RPMI7951 (cell line): ENCODE measurements at regions not wholly inside any gene's neighbourhood (a gene's known extent, or its start where the extent isn't known, plus 50 kb on each side); places are given as distances from the start of the nearest gene placed in this dataset.

Experiments
- DNase-seq: peaks from one replicate; pipeline ENCODE4 v3.0.0-alpha.2; 2012; ENCODE audit warnings: low read depth

DNA sequence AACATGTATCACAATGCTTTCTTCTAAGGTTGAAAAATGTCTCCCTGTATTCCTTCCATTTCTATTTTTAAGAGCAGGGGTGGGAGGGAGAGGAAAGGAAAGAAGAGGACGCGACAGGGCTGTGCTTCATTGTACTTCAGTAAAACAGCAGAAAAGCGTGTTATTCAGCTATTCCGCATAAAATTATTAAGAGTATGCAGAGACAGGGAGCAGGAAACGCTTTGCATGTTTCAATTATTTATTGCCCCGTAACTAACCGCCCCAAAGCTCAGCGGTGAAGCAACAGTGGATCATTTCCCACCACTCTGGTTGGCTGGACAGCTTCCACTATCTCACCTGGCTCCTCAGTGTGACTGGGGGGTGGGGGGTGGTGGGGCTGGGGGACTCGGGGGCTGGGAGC is 188.9 kb downstream of the TTLL2 start:
- no peak for DNase-seq

DNA sequence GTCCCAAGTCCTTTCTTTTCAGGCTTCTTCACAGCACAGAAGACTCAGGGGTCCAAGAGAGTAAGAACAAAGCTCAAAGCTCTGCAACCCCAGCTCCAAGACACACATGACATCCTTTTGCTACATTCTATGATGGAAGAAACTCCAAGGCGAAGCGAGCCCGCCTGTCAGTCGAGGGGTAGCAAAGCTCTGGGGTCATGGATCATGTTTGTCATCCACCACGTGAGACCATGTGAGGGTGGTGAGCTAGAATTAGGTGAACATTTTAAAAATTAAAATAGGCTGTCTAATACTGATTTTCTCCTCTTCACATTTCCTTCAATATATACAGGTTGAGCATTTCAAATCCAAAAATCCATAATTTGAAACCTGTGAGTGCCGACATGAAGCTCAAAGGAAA is 189.6 kb downstream of the TTLL2 start:
- DNase-seq = no peak

GRCh38 chr6:167515873-167516507 is 191.1 kb downstream of the TTLL2 start:
- no peak for DNase-seq

- DNase-seq = no peak
Observed at GRCh38 chr6:167517254-167517916, 192.5 kb downstream of the TTLL2 start.

DNA sequence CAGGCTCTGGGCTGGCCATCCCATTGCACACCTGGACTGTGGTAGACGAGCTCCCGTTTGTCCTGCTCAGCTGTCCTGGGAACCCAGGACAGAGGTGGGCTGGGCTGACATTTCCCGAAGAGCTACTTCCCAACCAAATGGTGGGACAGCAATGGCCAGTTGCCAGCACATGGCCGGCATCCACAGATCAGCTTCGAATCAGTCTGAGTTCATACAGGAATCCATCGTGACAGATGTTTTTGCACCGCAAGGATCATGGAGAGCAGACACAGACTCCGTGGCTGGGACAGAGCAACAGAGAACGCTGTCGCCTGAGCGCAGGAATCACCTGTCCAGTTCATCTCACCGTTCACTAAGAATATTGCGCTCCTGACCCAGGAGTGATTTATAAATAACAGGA is 198.5 kb downstream of the TTLL2 start:
- DNase-seq = no peak

DNA sequence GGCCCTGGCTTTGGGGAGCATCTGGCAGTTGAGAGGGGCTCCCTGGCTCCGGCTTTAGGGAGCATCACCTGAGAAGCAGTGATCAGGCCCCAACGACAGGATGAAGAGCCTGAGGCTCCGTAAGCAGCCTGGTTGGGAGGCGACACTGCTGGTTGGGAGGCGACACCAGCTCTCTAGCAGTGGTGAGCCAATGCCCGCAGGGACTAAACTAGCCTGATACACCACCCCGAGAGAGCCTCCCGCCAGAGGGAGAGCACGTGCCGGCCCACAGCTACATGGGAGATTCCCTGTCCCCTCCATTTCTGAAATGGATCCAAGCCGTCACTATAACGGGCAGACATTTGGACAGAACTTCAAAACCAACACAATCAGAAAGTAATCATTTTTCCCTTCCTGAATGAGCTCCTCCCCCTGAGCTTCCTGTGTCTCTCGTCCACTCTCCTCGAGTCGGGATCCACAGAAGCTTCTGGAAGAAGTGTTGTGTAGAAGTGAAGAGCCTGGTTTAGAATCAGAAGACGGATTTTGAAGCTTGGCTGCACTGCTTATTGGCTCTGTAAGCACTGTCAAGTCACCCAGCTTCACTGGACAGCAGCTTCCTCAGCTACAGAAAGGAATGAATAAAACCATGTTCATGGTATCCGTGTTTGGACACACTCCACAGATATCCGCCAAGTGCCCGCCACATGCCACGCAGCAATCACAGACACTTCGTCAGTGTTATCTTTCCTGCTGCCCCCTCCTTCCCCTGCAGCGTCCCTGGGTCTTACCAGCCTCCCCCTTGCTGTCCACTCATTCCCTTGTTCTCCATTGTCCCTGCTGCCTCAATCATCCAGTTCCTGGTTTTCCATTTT is 199.6 kb downstream of the TTLL2 start:
- DNase-seq = no peak

- DNase-seq = no peak
Observed at GRCh38 chr6:167525774-167526173, 200.9 kb downstream of the TTLL2 start.

GRCh38 chr6:167526465-167527368 is 201.8 kb downstream of the TTLL2 start:
- no peak for DNase-seq

- DNase-seq = no peak
Observed at GRCh38 chr6:167528239-167528638, 203.4 kb downstream of the TTLL2 start.

GRCh38 chr6:167528976-167529375 is 204.1 kb downstream of the TTLL2 start:
- DNase-seq = no peak

GRCh38 chr6:167529444-167530335 is 204.8 kb downstream of the TTLL2 start:
- DNase-seq = no peak

DNA sequence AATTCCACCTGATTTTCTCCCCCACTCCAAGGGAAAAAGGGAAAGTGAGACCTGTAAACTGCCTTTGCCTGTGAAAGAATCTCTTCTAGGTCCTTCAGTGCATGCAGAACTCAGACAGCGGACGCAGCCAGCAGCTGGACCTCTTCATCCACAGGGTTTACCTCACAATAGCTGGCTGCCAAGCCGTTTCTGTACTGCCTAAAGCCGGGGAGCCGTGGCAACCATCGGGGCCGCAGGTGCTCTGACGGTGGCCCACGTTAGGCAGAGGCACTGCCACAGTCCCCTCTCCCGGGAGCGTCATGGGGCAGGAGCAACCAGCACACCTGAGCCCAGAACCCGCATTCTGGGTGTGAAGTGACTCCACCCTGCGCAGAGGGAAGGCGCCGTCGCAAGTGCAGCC is 206.1 kb downstream of the TTLL2 start:
- DNase-seq = no peak

DNA sequence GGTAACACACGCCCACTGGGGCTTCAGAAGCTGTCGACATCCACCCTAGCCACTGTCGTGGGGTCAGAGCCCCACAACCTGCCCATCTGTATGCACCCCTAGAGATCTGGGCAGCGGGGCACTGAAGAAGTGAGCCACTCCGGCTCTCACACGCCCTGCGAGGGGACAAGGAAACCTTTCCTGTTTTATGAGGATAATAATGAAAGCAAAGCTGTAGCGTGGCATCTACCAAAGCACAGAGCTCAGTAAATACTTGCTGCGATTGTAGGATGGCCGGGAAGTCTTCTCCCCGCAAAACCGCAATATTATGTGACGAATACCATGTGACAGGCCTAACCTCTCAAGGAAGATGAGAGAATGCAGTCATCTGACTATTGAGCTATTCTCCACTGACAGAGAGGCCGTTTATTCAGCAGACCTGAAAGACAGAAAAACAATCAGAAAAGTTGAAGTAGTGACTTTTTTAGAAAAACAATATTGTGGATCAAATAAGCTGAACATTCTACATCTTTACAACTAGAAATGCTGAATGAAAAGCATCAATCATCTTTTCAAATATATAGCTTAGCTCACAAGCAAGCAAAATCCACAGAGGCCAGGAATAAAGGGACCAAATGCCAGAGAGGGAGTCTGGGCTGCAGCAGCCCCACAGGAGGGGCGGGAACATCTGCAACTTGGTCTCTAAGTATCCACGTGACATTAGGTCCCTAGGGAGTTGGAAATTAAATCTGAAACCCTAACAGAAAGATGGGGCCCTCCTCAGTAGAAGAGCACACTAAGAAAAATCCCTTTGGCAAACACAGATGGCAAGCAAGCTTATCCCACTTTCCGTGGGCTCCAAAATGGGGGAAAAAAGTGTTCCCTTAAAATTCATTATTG is 207.8 kb downstream of the TTLL2 start:
- DNase-seq = peak; percentile 42

DNA sequence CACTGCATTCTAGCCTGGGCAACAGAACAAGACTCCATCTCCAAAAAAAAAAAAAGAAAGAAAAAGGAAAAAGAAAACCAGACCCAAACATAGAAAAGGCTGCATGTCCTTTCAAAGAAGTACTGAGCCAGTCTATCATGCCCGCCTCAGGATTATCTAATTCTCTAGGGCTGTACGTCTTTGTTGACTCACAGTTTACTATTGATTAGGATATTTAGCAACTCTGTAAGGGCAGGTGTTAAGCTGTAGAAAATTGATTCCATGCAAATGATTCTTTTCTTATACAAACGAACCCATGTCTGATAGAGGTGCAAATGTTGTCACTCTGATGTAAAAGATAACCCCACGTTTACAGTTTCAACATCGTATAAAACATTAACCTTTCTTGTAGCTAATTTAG is 209.0 kb downstream of the TTLL2 start:
- DNase-seq = no peak

DNA sequence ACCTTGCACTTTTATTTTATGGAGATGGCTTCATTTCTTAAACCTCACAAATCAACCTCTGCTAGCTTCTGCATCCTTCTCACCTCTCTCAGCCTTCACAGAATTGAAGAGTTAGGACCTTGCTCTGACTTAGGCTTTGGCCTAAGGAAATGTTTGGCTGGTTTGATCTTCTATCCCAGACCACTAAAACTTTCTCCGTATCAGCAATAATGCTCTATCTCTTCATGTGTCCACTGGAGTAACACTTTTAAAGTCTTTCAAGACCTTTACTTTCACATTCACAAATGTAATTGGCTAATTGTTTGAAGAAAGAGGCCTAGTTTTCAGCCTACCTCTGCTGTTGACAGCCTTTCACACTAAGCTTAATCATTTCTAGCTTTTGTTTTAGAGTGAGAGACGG is 212.9 kb downstream of the TTLL2 start:
- no peak for DNase-seq

- DNase-seq = peak; percentile 11
Observed at GRCh38 chr6:167538746-167539145, 213.9 kb downstream of the TTLL2 start.

GRCh38 chr6:167540796-167541195 is 215.9 kb downstream of the TTLL2 start:
- DNase-seq = no peak

GRCh38 chr6:167541544-167541943 is 216.7 kb downstream of the TTLL2 start:
- no peak for DNase-seq

DNA sequence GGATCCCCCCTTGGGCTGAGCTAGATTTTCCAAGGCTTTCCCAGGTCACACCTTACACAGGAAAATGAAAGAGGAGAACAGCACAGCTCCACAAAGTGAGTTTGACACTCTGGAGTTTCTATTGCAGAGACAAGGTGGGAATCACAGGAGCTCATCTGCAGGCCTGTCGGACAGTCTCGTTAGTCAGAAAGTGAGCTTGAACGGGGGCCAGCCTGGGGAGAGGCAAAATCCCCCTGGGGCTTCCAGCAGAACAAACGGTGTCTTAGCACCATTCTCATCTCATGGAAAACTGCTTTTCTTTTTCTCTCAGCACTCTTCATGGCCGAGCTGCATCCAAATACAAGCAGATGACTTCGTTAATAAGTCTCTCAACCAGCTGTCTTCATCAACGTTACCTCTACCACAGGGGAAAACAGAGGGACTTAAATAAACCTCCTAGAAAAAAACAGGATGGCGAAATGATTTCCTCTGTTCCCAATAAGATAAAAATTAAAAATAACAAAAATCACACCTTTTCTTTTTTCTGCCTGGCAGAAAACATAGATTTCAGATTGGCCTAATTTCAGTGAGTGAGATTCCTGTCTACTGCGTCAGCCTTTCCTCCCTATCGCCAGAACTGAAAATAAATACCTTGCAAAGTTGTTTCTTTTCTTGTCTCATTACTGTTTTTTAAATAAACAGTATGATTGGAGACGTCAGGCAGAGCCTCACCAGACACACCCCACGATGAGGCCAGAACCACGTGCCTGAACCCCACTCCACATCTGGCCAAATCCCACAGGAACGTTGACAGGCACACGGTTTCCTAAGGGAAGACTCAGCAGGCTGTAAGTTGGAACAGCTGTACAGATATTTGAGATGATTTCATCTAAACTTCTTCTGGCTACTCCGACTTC is 219.0 kb downstream of the TTLL2 start:
- DNase-seq = no peak
